ENCODE measurements at regions not wholly inside any gene's neighbourhood (a gene's known extent, or its start where the extent isn't known, plus 50 kb on each side); places are given as distances from the start of the nearest gene placed in this dataset.

DNA sequence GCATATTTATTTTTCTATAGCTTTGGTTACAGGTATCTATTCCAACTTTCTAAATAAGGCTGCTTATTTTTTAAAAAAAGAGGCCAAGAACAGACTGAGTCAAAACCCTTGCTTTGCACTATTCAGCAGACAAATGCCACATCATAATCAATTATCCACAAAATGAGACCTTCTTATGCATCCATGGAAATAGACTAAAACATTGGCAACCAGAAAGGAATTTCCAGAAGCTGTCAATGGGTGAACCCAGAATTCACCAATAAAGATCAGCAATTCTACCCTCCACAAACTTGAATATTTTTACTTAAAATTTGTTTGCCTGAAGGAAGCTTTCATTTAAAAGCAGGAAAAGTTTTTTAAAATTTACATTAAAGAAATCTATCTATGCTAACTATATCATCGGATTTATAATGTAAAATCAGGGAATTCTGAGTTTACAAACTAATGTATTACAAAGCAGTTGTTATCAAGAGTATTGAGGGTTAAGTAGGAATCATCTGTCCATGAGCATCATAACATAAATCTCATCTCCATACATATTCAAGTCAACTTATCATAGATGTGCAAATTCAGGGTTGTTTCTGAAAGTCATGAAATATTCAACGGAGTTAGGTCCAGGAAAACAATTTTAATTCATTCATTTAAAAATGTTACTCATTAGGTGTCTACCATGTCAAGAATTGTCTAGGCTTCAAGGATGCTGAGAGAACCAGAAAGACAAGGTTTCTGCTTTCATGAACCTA, 548.0 kb downstream of the SATB2 start:
- H3K9me3 ChIP-seq (ENCODE audit: control insufficient read depth, low read depth, low read length), result no peaks in the 10 kb centered on the region
- FAIRE-seq, result no peak
- dilution Hi-C loops (cut with MboI; ENCODE audit: extremely low pct_ligation_motif_present, low sequenced_read_pairs), result no loop called here

DNA sequence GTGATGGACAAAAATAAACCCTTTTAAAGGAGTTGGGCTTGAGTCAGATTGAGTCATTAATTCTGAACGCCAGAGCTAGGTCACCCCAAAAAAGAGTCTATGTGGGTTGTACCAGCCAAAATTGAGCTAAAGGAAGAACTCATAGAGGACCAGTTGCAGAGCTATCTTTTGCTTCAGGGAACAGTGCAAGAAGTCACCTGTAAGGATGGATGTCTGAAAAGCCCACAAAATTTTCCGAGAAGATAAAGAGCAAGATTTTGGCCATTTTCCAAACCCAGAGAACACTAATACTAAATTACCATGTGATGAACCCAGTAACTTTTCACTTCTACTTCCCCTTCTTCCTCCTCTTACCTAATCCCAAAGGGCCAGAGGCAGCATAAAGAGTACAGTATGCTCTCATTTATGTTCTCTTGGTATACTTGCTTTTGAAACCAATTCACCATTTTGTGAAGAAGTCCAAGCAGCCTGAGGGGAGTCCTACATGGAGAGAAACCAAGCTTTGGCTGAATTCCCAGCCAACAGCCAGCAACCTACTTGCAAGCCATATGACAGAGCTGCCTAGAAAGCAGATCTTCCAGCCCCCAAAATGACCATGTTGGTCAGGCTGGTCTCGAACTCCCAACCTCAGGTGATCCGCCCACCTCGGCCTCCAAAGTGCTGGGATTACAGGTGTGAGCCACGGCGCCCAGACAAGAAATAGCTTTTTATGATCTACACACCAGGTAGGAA, 551.7 kb downstream of the SATB2 start:
- H3K9me1 ChIP-seq (ENCODE audit: control insufficient read depth, extremely low read depth, insufficient read depth, low read length), result no peaks in the 10 kb centered on the region
- H4K20me1 ChIP-seq (ENCODE audit: control insufficient read depth, extremely low read depth, insufficient read depth, low read length), result no peaks in the 10 kb centered on the region
- DNase-seq (ENCODE audit: low read depth, low spot score), result no peak
- H3K4me2 ChIP-seq (ENCODE audit: control insufficient read depth, extremely low read depth, insufficient read depth, low read depth, low read length), result no peak overlapping the region
- no peak overlapping the region for H3K4me3 ChIP-seq (ENCODE audit: control insufficient read depth in 2 of 3, extremely low read depth in 1 of 3, insufficient read depth in 2 of 3, low read depth in 1 of 3, low read length in 3 of 3)
- no peaks in the 10 kb centered on the region for H3K9me3 ChIP-seq (ENCODE audit: control insufficient read depth, low read depth, low read length)
- no peaks in the 10 kb centered on the region for H3K27me3 ChIP-seq (ENCODE audit: control insufficient read depth, extremely low read depth, insufficient read depth, low read length)
- no peak for FAIRE-seq
- H3K9ac ChIP-seq (ENCODE audit: control insufficient read depth, extremely low read depth, insufficient read depth, low read length), result no peak overlapping the region
- TF ChIP-seq EZH2 (IDR thresholded peaks at IDR 0.05; ENCODE audit: low read length), result no peak
- TF ChIP-seq, protein P1, sequence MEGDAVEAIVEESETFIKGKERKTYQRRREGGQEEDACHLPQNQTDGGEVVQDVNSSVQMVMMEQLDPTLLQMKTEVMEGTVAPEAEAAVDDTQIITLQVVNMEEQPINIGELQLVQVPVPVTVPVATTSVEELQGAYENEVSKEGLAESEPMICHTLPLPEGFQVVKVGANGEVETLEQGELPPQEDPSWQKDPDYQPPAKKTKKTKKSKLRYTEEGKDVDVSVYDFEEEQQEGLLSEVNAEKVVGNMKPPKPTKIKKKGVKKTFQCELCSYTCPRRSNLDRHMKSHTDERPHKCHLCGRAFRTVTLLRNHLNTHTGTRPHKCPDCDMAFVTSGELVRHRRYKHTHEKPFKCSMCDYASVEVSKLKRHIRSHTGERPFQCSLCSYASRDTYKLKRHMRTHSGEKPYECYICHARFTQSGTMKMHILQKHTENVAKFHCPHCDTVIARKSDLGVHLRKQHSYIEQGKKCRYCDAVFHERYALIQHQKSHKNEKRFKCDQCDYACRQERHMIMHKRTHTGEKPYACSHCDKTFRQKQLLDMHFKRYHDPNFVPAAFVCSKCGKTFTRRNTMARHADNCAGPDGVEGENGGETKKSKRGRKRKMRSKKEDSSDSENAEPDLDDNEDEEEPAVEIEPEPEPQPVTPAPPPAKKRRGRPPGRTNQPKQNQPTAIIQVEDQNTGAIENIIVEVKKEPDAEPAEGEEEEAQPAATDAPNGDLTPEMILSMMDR (optimal IDR thresholded peaks at IDR 0.05 in 1 of 3, IDR thresholded peaks at IDR 0.05 in 1 of 3, conservative IDR thresholded peaks at IDR 0.05 in 1 of 3; ENCODE audit: extremely low read depth in 1 of 3, insufficient read depth in 2 of 3, low read length in 3 of 3), result no peak
- no peaks in the 10 kb centered on the region for H3K79me2 ChIP-seq (ENCODE audit: control insufficient read depth, insufficient read depth, low read length)
- dilution Hi-C loops (cut with MboI; ENCODE audit: extremely low pct_ligation_motif_present, low sequenced_read_pairs), result no loop called here
- H3K36me3 ChIP-seq (ENCODE audit: control insufficient read depth in 2 of 2, extremely low read depth in 1 of 2, insufficient read depth in 2 of 2, low read length in 2 of 2), result no peaks in the 10 kb centered on the region
- no peaks in the 10 kb centered on the region for H3K4me1 ChIP-seq (ENCODE audit: control insufficient read depth, extremely low read depth, insufficient read depth, low read length)
- H3K27ac ChIP-seq (ENCODE audit: control insufficient read depth, insufficient read depth, low read length), result no peak overlapping the region
- H2AFZ ChIP-seq (ENCODE audit: control insufficient read depth, low read length), result no peak overlapping the region

More for the DNA sequence above, 548.0 kb downstream of the SATB2 start:
- Histone ChIP-seq H3K36me3 (ENCODE audit: control insufficient read depth in 2 of 2, extremely low read depth in 1 of 2, insufficient read depth in 2 of 2, low read length in 2 of 2) (no peaks in the 10 kb centered on the region), H2AFZ (ENCODE audit: control insufficient read depth, low read length) (no peak overlapping the region), H3K4me3 (ENCODE audit: control insufficient read depth in 2 of 3, extremely low read depth in 1 of 3, insufficient read depth in 2 of 3, low read depth in 1 of 3, low read length in 3 of 3) (no peak overlapping the region), H3K4me2 (ENCODE audit: control insufficient read depth, extremely low read depth, insufficient read depth, low read depth, low read length) (no peak overlapping the region), H3K4me1 (ENCODE audit: control insufficient read depth, extremely low read depth, insufficient read depth, low read length) (no peaks in the 10 kb centered on the region), H3K27me3 (ENCODE audit: control insufficient read depth, extremely low read depth, insufficient read depth, low read length) (no peaks in the 10 kb centered on the region), H4K20me1 (ENCODE audit: control insufficient read depth, extremely low read depth, insufficient read depth, low read length) (no peaks in the 10 kb centered on the region), H3K27ac (ENCODE audit: control insufficient read depth, insufficient read depth, low read length) (no peak overlapping the region), H3K9me1 (ENCODE audit: control insufficient read depth, extremely low read depth, insufficient read depth, low read length) (no peaks in the 10 kb centered on the region), H3K79me2 (ENCODE audit: control insufficient read depth, insufficient read depth, low read length) (no peaks in the 10 kb centered on the region), H3K9ac (ENCODE audit: control insufficient read depth, extremely low read depth, insufficient read depth, low read length) (no peak overlapping the region)
- DNase-seq (ENCODE audit: low read depth, low spot score), result no peak
- no peak for TF ChIP-seq EZH2 (IDR thresholded peaks at IDR 0.05; ENCODE audit: low read length)
- TF ChIP-seq, protein P1 (optimal IDR thresholded peaks at IDR 0.05 in 1 of 3, IDR thresholded peaks at IDR 0.05 in 1 of 3, conservative IDR thresholded peaks at IDR 0.05 in 1 of 3; ENCODE audit: extremely low read depth in 1 of 3, insufficient read depth in 2 of 3, low read length in 3 of 3), result no peak

All from keratinocyte (primary cell).